HL-60 (cell line): ENCODE measurements at regions not wholly inside any gene's neighbourhood (a gene's known extent, or its start where the extent isn't known, plus 50 kb on each side); places are given as distances from the start of the nearest gene placed in this dataset.

Experiments used
- POLR2AphosphoS5 ChIP-seq: IDR thresholded peaks from 2 replicates; pipeline ENCODE4 v1.6.1; 2012; ENCODE audit warnings: low read depth
- REST ChIP-seq: IDR thresholded peaks from 2 replicates; pipeline ENCODE4 v1.6.1; 2012; ENCODE audit warnings: low read depth; ENCODE audit not compliant: insufficient replicate concordance
- SPI1 ChIP-seq: IDR thresholded peaks from 2 replicates; pipeline ENCODE4 v1.6.1; 2012; ENCODE audit warnings: low read depth, mild to moderate bottlenecking, borderline replicate concordance
- TF ChIP-seq, protein P1 (sequence below): IDR thresholded peaks from one replicate; pipeline ENCODE4 v1.5.1; 2011; ENCODE audit warnings: low read length, control low read depth, inconsistent platforms; ENCODE audit not compliant: insufficient read depth

GRCh38 chr3:55271549-55271948, 215.6 kb downstream of the WNT5A start:
- TF ChIP-seq, protein P1, sequence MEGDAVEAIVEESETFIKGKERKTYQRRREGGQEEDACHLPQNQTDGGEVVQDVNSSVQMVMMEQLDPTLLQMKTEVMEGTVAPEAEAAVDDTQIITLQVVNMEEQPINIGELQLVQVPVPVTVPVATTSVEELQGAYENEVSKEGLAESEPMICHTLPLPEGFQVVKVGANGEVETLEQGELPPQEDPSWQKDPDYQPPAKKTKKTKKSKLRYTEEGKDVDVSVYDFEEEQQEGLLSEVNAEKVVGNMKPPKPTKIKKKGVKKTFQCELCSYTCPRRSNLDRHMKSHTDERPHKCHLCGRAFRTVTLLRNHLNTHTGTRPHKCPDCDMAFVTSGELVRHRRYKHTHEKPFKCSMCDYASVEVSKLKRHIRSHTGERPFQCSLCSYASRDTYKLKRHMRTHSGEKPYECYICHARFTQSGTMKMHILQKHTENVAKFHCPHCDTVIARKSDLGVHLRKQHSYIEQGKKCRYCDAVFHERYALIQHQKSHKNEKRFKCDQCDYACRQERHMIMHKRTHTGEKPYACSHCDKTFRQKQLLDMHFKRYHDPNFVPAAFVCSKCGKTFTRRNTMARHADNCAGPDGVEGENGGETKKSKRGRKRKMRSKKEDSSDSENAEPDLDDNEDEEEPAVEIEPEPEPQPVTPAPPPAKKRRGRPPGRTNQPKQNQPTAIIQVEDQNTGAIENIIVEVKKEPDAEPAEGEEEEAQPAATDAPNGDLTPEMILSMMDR, result no peak
- no peak for TF ChIP-seq POLR2AphosphoS5
- TF ChIP-seq REST, result no peak
- no peak for TF ChIP-seq SPI1
